SK-N-SH treated with all-trans-retinoic acid at 6 μM for 48 hours (cell line): ENCODE measurements at regions not wholly inside any gene's neighbourhood (a gene's known extent, or its start where the extent isn't known, plus 50 kb on each side); places are given as distances from the start of the nearest gene placed in this dataset.

ENCODE experiments used
- TOX ChIP-seq: fragments of 250-450 bp; sonication (Bioruptor Pico); IDR thresholded peaks from 2 replicates; pipeline ENCODE4 v1.8.0; 2021; ENCODE audit warnings: mild to moderate bottlenecking, moderate library complexity, borderline replicate concordance
- TSHZ2 ChIP-seq: fragments of 250-450 bp; sonication (Bioruptor Pico); IDR thresholded peaks from 2 replicates; pipeline ENCODE4 v1.5.0; 2020; ENCODE audit warnings: mild to moderate bottlenecking, moderate library complexity
- ZNF8 ChIP-seq: fragments of 450-650 bp; formaldehyde crosslinking; IDR thresholded peaks from 2 replicates; pipeline ENCODE4 v1.5.0; 2020; ENCODE audit warnings: mild to moderate bottlenecking, moderate library complexity

GRCh38 chr2:107072150-107072940, 186.4 kb upstream of the ST6GAL2 start:
- TF ChIP-seq TSHZ2 (CRISPR knock-in tag) (no peak), TOX (CRISPR knock-in tag) (no peak), ZNF8 (CRISPR knock-in tag) (no peak)
